Neural crest cell (in vitro differentiated cells): ENCODE measurements at regions not wholly inside any gene's neighbourhood (a gene's known extent, or its start where the extent isn't known, plus 50 kb on each side); places are given as distances from the start of the nearest gene placed in this dataset.

Experiments used
- DNase-seq: peaks from one replicate; pipeline ENCODE4 v3.0.0; 2021; ENCODE audit warnings: low read depth, mixed read lengths, low spot score
- H3K27ac Mint-ChIP-seq: one replicate; pipeline ENCODE4 v1.8.0; 2021; ENCODE audit warnings: mild to moderate bottlenecking, mixed read lengths; ENCODE audit not compliant: unreplicated experiment
- H3K27me3 Mint-ChIP-seq: 2 replicates; pipeline ENCODE4 v1.8.0; 2021; ENCODE audit warnings: low read depth, mild to moderate bottlenecking, mixed read lengths
- H3K36me3 Mint-ChIP-seq: 2 replicates; pipeline ENCODE4 v1.8.0; 2021; ENCODE audit warnings: low read depth, mild to moderate bottlenecking, mixed read lengths
- H3K4me1 Mint-ChIP-seq: 2 replicates; pipeline ENCODE4 v1.8.0; 2021; ENCODE audit warnings: mixed read lengths
- H3K4me3 Mint-ChIP-seq: one replicate; pipeline ENCODE4 v1.8.0; 2021; ENCODE audit warnings: mild to moderate bottlenecking, mixed read lengths
- H3K9me3 Mint-ChIP-seq: 2 replicates; pipeline ENCODE4 v1.8.0; 2021; ENCODE audit warnings: mixed read lengths
- CTCF ChIP-seq: fragments of 200-600 bp; sonication (generic); conservative IDR thresholded peaks from 2 replicates; pipeline ENCODE4 v1.5.0; 2021; ENCODE audit warnings: antibody characterized with exemption, mild to moderate bottlenecking

- Mint-ChIP-seq H3K36me3 (peaks cover 2% of the 10 kb centered on the region), H3K27me3 (no peaks in the 10 kb centered on the region), H3K9me3 (no peaks in the 10 kb centered on the region), H3K4me3 (no peak overlapping the region), H3K27ac (peak overlapping the region; percentile 60), H3K4me1 (peaks cover 8% of the 10 kb centered on the region)
- no peak for TF ChIP-seq CTCF
- no peak for DNase-seq
These were observed 393.5 kb downstream of the KLF12 start for GRCh38 chr13:73740666-73741065.

- H3K27ac Mint-ChIP-seq: no peak overlapping the region
- no peaks in the 10 kb centered on the region for H3K27me3 Mint-ChIP-seq
- no peak for TF ChIP-seq CTCF
- no peak for DNase-seq
- H3K9me3 Mint-ChIP-seq: no peaks in the 10 kb centered on the region
- H3K4me3 Mint-ChIP-seq: no peak overlapping the region
- H3K4me1 Mint-ChIP-seq: peaks cover 11% of the 10 kb centered on the region
- H3K36me3 Mint-ChIP-seq: peaks cover 8% of the 10 kb centered on the region
These were observed 394.8 kb downstream of the KLF12 start for GRCh38 chr13:73739394-73739793.

GRCh38 chr13:73738626-73739025 lies 395.6 kb downstream of the KLF12 start:
- H3K4me3 Mint-ChIP-seq: no peak overlapping the region
- no peaks in the 10 kb centered on the region for H3K9me3 Mint-ChIP-seq
- peaks cover 11% of the 10 kb centered on the region for H3K4me1 Mint-ChIP-seq
- H3K36me3 Mint-ChIP-seq: peaks cover 5% of the 10 kb centered on the region
- H3K27ac Mint-ChIP-seq: no peak overlapping the region
- no peaks in the 10 kb centered on the region for H3K27me3 Mint-ChIP-seq
- no peak for DNase-seq
- no peak for TF ChIP-seq CTCF

GRCh38 chr13:73737214-73737613 lies 397.0 kb downstream of the KLF12 start:
- Mint-ChIP-seq H3K36me3 (peaks cover 5% of the 10 kb centered on the region), H3K27me3 (no peaks in the 10 kb centered on the region), H3K9me3 (no peaks in the 10 kb centered on the region), H3K4me3 (no peak overlapping the region), H3K27ac (no peak overlapping the region), H3K4me1 (peaks cover 11% of the 10 kb centered on the region)
- DNase-seq: no peak
- no peak for TF ChIP-seq CTCF

- Mint-ChIP-seq H3K9me3 (no peaks in the 10 kb centered on the region), H3K36me3 (peaks cover 7% of the 10 kb centered on the region), H3K4me3 (no peak overlapping the region), H3K27me3 (no peaks in the 10 kb centered on the region), H3K4me1 (peaks cover 3% of the 10 kb centered on the region), H3K27ac (no peak overlapping the region)
- no peak for DNase-seq
- TF ChIP-seq CTCF: no peak
These were observed 400.5 kb downstream of the KLF12 start for GRCh38 chr13:73733706-73734105.

- Mint-ChIP-seq H3K4me1 (peaks cover 3% of the 10 kb centered on the region), H3K27me3 (no peaks in the 10 kb centered on the region), H3K4me3 (no peak overlapping the region), H3K27ac (no peak overlapping the region), H3K36me3 (peaks cover 8% of the 10 kb centered on the region), H3K9me3 (no peaks in the 10 kb centered on the region)
- TF ChIP-seq CTCF: no peak
- DNase-seq: no peak
These were observed 401.9 kb downstream of the KLF12 start for GRCh38 chr13:73732350-73732749.
